ENCODE measurements at regions not wholly inside any gene's neighbourhood (a gene's known extent, or its start where the extent isn't known, plus 50 kb on each side); places are given as distances from the start of the nearest gene placed in this dataset.

GRCh38 chr13:90557626-90558025 lies 789.9 kb upstream of the MIR17HG start:
- TF ChIP-seq POLR2AphosphoS5 (IDR thresholded peaks at IDR 0.05) (no peak), POLR2A (IDR thresholded peaks at IDR 0.05) (no peak), CTCF (IDR thresholded peaks at IDR 0.05) (no peak)
